IMR-90 (cell line): ENCODE measurements at regions not wholly inside any gene's neighbourhood (a gene's known extent, or its start where the extent isn't known, plus 50 kb on each side); places are given as distances from the start of the nearest gene placed in this dataset.

Source experiments
- ATAC-seq: fragments of 200-7000 bp; cut with Tn5 transposase; 2 replicates; pipeline ENCODE4 v1.9.1; 2020; ENCODE audit warnings: low read depth, mild to moderate bottlenecking, moderate library complexity
- BruUV-seq: library from RNA; stranded (reverse); fragments of 400-500 nt; replicated peaks from 2 replicates; lab custom pipeline; 2021; lab: Mats Ljungman, UMichigan
- CTCF ChIA-PET: fragments of 300-600 bp; formaldehyde crosslinking; extraction: SDS; loops from one replicate; lab custom pipeline; 2021; ENCODE audit warnings: antibody characterized with exemption; lab: Yijun Ruan, JAX
- POLR2A ChIA-PET: fragments of 300-600 bp; sonication (Branson Sonifier 250); formaldehyde crosslinking; loops from one replicate; lab custom pipeline; 2022; ENCODE audit warnings: antibody characterized with exemption; ENCODE audit not compliant: unreplicated experiment; lab: Charles Lee
- DNase-seq: peaks from one replicate; pipeline ENCODE4 v3.0.0; 2013
- H2AFZ ChIP-seq: replicated peaks from 2 replicates; pipeline ENCODE3; 2013; ENCODE audit warnings: low read length, mild to moderate bottlenecking; ENCODE audit not compliant: poor library complexity
- H2AK5ac ChIP-seq: 2 replicates; pipeline ENCODE4 v1.6.1; 2013; ENCODE audit warnings: low read depth, low read length, inconsistent platforms
- H2AK9ac ChIP-seq: replicated peaks from 2 replicates; pipeline ENCODE3; 2013; ENCODE audit warnings: mild to moderate bottlenecking, low read depth, low read length, moderate library complexity; ENCODE audit not compliant: poor library complexity
- H2BK120ac ChIP-seq: 2 replicates; pipeline ENCODE4 v1.6.1; 2013; ENCODE audit warnings: low read depth, low read length, inconsistent platforms
- H2BK15ac ChIP-seq: 3 replicates; pipeline ENCODE4 v1.6.1; 2013; ENCODE audit warnings: low read depth, low read length, inconsistent platforms
- H2BK20ac ChIP-seq: 2 replicates; pipeline ENCODE4 v1.6.1; 2013; ENCODE audit warnings: low read depth, mild to moderate bottlenecking, inconsistent platforms, low read length, moderate library complexity
- H2BK5ac ChIP-seq: 2 replicates; pipeline ENCODE4 v1.6.1; 2013; ENCODE audit warnings: mild to moderate bottlenecking, low read depth, low read length, inconsistent platforms; ENCODE audit not compliant: poor library complexity, severe bottlenecking
- H3K14ac ChIP-seq: replicated peaks from 2 replicates; pipeline ENCODE4 v1.6.1; 2013; ENCODE audit warnings: low read depth, low read length, inconsistent platforms
- H3K18ac ChIP-seq: 2 replicates; pipeline ENCODE4 v1.6.1; 2013; ENCODE audit warnings: low read depth, low read length, control low read depth
- H3K23ac ChIP-seq: 2 replicates; pipeline ENCODE4 v1.6.1; 2013; ENCODE audit warnings: low read depth, low read length, inconsistent platforms
- H3K27ac ChIP-seq: 2 replicates; pipeline ENCODE4 v1.5.1; 2013; ENCODE audit warnings: mild to moderate bottlenecking, control low read depth, low read length; ENCODE audit not compliant: insufficient read depth
- H3K27me3 ChIP-seq: 2 replicates; pipeline ENCODE4 v1.6.1; 2013; ENCODE audit warnings: low read length; ENCODE audit not compliant: control insufficient read depth, insufficient read depth
- H3K36me3 ChIP-seq: 2 replicates; pipeline ENCODE4 v1.6.1; 2013; ENCODE audit warnings: low read length, mixed read lengths; ENCODE audit not compliant: control insufficient read depth, insufficient read depth
- H3K4ac ChIP-seq: 2 replicates; pipeline ENCODE4 v1.6.1; 2013; ENCODE audit warnings: low read depth, low read length, inconsistent platforms
- H3K4me1 ChIP-seq: 2 replicates; pipeline ENCODE4 v1.6.1; 2013; ENCODE audit warnings: low read length, mixed read lengths; ENCODE audit not compliant: control insufficient read depth, insufficient read depth
- H3K4me2 ChIP-seq: 2 replicates; pipeline ENCODE4 v1.6.1; 2013; ENCODE audit warnings: low read depth, mild to moderate bottlenecking, control low read depth, low read length, moderate library complexity
- H3K4me3 ChIP-seq: 2 replicates; pipeline ENCODE4 v1.5.1; 2013; ENCODE audit warnings: low read depth, mild to moderate bottlenecking, control low read depth, low read length, moderate library complexity; ENCODE audit not compliant: insufficient read depth
- H3K56ac ChIP-seq: 2 replicates; pipeline ENCODE4 v1.6.1; 2013; ENCODE audit warnings: low read length, inconsistent platforms; ENCODE audit not compliant: insufficient read depth; ENCODE audit errors: extremely low read depth
- H3K79me1 ChIP-seq, 2 experiments: 2 replicates each; pipeline ENCODE4 v1.6.1; 2013; ENCODE audit warnings: low read length in 2 of 2, inconsistent platforms in 1 of 2, low read depth in 1 of 2
- H3K9ac ChIP-seq: 2 replicates; pipeline ENCODE4 v1.6.1; 2013; ENCODE audit warnings: low read depth, low read length, control low read depth
- H3K9me1 ChIP-seq: 2 replicates; pipeline ENCODE4 v1.6.1; 2013; ENCODE audit warnings: low read length, inconsistent platforms; ENCODE audit not compliant: insufficient read depth
- H3K9me3 ChIP-seq: 2 replicates; pipeline ENCODE4 v1.6.1; 2013; ENCODE audit warnings: low read length; ENCODE audit not compliant: control insufficient read depth, insufficient read depth
- H4K20me1 ChIP-seq: 2 replicates; pipeline ENCODE4 v1.6.1; 2013; ENCODE audit warnings: low read length, inconsistent platforms; ENCODE audit not compliant: insufficient read depth
- H4K5ac ChIP-seq: 2 replicates; pipeline ENCODE4 v1.6.1; 2013; ENCODE audit warnings: mild to moderate bottlenecking, low read depth, low read length, control low read depth
- H4K8ac ChIP-seq, 2 experiments: 2 replicates each; pipeline ENCODE4 v1.6.1; 2013; ENCODE audit warnings: low read depth in 2 of 2, low read length in 2 of 2, control low read depth in 1 of 2, inconsistent platforms in 1 of 2
- H4K91ac ChIP-seq: 2 replicates; pipeline ENCODE4 v1.6.1; 2013; ENCODE audit warnings: low read depth, low read length, inconsistent platforms; ENCODE audit not compliant: insufficient read depth
- BHLHE40 ChIP-seq: fragments of 150-350 bp; IDR thresholded peaks from 2 replicates; pipeline ENCODE4 v1.6.1; 2016; ENCODE audit warnings: mild to moderate bottlenecking, low read depth, low read length
- CEBPB ChIP-seq: IDR thresholded peaks from 2 replicates; pipeline ENCODE4 v1.6.1; 2012; ENCODE audit warnings: low read depth, low read length, improper control_type of control experiment
- CHD1 ChIP-seq: IDR thresholded peaks from 2 replicates; pipeline ENCODE4 v1.6.1; 2012; ENCODE audit warnings: low read depth, low read length, improper control_type of control experiment
- FOS ChIP-seq: fragments of 150-350 bp; IDR thresholded peaks from 2 replicates; pipeline ENCODE4 v1.6.1; 2016; ENCODE audit warnings: low read depth, low read length
- MAFK ChIP-seq: IDR thresholded peaks from 2 replicates; pipeline ENCODE4 v1.6.1; 2012; ENCODE audit warnings: low read depth, low read length, improper control_type of control experiment
- MAZ ChIP-seq: IDR thresholded peaks from 2 replicates; pipeline ENCODE4 v1.6.1; 2012; ENCODE audit warnings: low read depth, mild to moderate bottlenecking, low read length, improper control_type of control experiment, moderate library complexity, borderline replicate concordance
- NFE2L2 ChIP-seq: fragments of 150-350 bp; IDR thresholded peaks from 2 replicates; pipeline ENCODE4 v1.6.1; 2016; ENCODE audit warnings: low read depth, mild to moderate bottlenecking, low read length
- POLR2A ChIP-seq: IDR thresholded peaks from 2 replicates; pipeline ENCODE4 v1.6.1; 2012; ENCODE audit warnings: mild to moderate bottlenecking, low read depth, low read length
- RAD21 ChIP-seq: IDR thresholded peaks from 2 replicates; pipeline ENCODE4 v1.6.1; 2012; ENCODE audit warnings: low read length, improper control_type of control experiment
- RFX5 ChIP-seq: IDR thresholded peaks from 2 replicates; pipeline ENCODE4 v1.8.0; 2012; ENCODE audit warnings: low read depth, mild to moderate bottlenecking, low read length, moderate library complexity
- SMC3 ChIP-seq: fragments of 150-350 bp; IDR thresholded peaks from 2 replicates; pipeline ENCODE4 v1.6.1; 2016; ENCODE audit warnings: low read depth, mild to moderate bottlenecking, antibody characterized with exemption, low read length, moderate library complexity
- WGBS, 2 experiments: methylation state at CpG; one replicate each; pipeline versions ENCODE4 v1.1.5 to v1.1.7; 2013; ENCODE audit warnings: missing lambda C conversion rate in 2 of 2; ENCODE audit not compliant: insufficient read length in 1 of 2; ENCODE audit errors: extremely low coverage in 2 of 2; 5-methylcytosine and 5-hydroxymethylcytosine counted together
- dilution Hi-C: fragments of 300-500 bp; cut with HindIII; formaldehyde crosslinking; loops from one replicate; pipeline ENCODE4 v1.14.3; 2018; ENCODE audit warnings: low sequenced_read_pairs; ENCODE audit not compliant: unreplicated experiment
- in situ Hi-C: fragments of 300-500 bp; cut with MboI; formaldehyde crosslinking; loops from 3 replicates; pipeline ENCODE4 v1.14.3; 2019; ENCODE audit warnings: low sequenced_read_pairs, inconsistent platforms, mixed read lengths
- intact Hi-C: fragments of 100-400 bp; cut with micrococcal nuclease; formaldehyde crosslinking; loops from 2 replicates; pipeline ENCODE4 v1.10.0; 2022
- TF ChIP-seq, protein P1 (sequence below): fragments of 150-350 bp; IDR thresholded peaks from 2 replicates; pipeline ENCODE4 v1.6.1; 2016; ENCODE audit warnings: low read depth, mild to moderate bottlenecking, low read length, moderate library complexity, borderline replicate concordance
- TF ChIP-seq, protein P2 (sequence below): fragments of 150-350 bp; IDR thresholded peaks from 2 replicates; pipeline ENCODE4 v1.6.1; 2017; ENCODE audit warnings: mild to moderate bottlenecking, antibody characterized with exemption, low read length, low read depth
- TF ChIP-seq, protein P3 (sequence below): conservative IDR thresholded peaks from 2 replicates; pipeline ENCODE4 v1.5.1; 2012; ENCODE audit warnings: mild to moderate bottlenecking, low read depth, low read length, improper control_type of control experiment

DNA sequence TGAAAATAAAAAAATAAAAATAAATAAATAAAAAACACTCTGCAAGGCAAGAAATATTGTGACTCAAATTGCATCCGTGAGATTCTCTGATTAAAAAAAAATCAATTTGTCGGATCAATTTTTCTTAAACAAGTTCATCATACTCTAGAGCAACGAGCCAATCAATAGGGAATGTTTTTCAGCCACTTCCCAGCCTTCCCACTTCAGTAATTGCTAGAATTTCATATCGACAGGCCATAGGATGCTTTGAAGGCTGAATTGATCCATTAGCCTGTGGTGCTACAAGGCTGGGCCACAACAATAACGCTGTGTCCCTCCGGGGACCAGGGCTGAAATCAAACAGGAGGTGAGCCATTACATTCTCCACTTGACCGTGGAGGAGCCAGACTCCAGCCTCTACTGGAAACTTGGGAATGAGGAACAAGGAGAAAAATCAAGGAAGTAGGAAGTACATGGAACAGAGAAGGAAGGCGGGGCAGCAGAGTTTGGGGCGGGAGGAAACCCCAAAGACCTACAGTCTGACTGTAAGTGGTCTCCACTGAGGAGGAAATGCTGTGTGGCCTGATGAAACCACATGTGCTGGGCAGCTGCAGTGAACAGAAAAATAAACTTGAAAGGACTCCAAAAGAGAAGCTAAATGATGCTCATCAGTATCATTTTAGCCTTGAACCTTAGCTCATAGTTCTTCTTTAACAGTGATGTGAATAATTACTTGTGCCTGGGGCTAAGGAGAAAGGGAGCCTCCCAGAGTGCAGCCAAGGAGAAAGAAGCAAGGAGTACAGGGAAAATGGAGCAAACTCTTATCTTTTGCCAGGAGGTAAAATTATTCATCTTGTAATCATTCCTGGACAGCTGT is 308.6 kb downstream of the TLE1 start:
- 93% methylated on average over 6 of the region's 9 CpGs; no CpG with 5 or more reads in 1 of the 2 experiments for WGBS, 2 experiments
- CTCF ChIA-PET: no interaction called here

More for the DNA sequence above, 308.6 kb downstream of the TLE1 start:
- Histone ChIP-seq H3K9ac (no peak overlapping the region), H3K27me3 (no peaks in the 10 kb centered on the region), H4K91ac (no peak overlapping the region), H4K20me1 (no peaks in the 10 kb centered on the region), H2BK120ac (no peak overlapping the region), H3K27ac (no peak overlapping the region), H2AK5ac (no peak overlapping the region), H3K18ac (no peak overlapping the region), H3K4me3 (no peak overlapping the region), H3K4me2 (no peak overlapping the region), H3K4me1 (no peaks in the 10 kb centered on the region; the same call in 1 of the 2 replicates), H4K5ac (no peak overlapping the region), H4K8ac (no peak overlapping the region), H3K56ac (no peak overlapping the region), H2BK20ac (no peak overlapping the region), H3K9me1 (no peaks in the 10 kb centered on the region), H2BK5ac (no peak overlapping the region), H3K36me3 (no peaks in the 10 kb centered on the region), H3K4ac (no peak overlapping the region), H2BK15ac (no peak overlapping the region), H3K14ac (no peak overlapping the region), H3K23ac (no peak overlapping the region), H2AFZ (peak overlapping the region; percentile 4), H3K79me1 (no peaks in the 10 kb centered on the region), H2AK9ac (no peak overlapping the region), H3K9me3 (no peaks in the 10 kb centered on the region)
- no TSS peak for BruUV-seq
- in situ Hi-C loops: no loop called here
- ATAC-seq (no peak), DNase-seq (no peak)
- intact Hi-C loops: no loop called here
- TF ChIP-seq POLR2A: no peak
- TF ChIP-seq, protein P1, sequence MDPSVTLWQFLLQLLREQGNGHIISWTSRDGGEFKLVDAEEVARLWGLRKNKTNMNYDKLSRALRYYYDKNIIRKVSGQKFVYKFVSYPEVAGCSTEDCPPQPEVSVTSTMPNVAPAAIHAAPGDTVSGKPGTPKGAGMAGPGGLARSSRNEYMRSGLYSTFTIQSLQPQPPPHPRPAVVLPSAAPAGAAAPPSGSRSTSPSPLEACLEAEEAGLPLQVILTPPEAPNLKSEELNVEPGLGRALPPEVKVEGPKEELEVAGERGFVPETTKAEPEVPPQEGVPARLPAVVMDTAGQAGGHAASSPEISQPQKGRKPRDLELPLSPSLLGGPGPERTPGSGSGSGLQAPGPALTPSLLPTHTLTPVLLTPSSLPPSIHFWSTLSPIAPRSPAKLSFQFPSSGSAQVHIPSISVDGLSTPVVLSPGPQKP: no peak
- TF ChIP-seq MAZ: no peak
- TF ChIP-seq BHLHE40: no peak
- TF ChIP-seq MAFK: no peak
- TF ChIP-seq NFE2L2: no peak
- TF ChIP-seq RFX5: no peak
- TF ChIP-seq, protein P2, sequence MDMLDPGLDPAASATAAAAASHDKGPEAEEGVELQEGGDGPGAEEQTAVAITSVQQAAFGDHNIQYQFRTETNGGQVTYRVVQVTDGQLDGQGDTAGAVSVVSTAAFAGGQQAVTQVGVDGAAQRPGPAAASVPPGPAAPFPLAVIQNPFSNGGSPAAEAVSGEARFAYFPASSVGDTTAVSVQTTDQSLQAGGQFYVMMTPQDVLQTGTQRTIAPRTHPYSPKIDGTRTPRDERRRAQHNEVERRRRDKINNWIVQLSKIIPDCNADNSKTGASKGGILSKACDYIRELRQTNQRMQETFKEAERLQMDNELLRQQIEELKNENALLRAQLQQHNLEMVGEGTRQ: no peak
- TF ChIP-seq RAD21: no peak
- no peak for TF ChIP-seq CEBPB
- TF ChIP-seq CHD1: no peak
- TF ChIP-seq, protein P3, sequence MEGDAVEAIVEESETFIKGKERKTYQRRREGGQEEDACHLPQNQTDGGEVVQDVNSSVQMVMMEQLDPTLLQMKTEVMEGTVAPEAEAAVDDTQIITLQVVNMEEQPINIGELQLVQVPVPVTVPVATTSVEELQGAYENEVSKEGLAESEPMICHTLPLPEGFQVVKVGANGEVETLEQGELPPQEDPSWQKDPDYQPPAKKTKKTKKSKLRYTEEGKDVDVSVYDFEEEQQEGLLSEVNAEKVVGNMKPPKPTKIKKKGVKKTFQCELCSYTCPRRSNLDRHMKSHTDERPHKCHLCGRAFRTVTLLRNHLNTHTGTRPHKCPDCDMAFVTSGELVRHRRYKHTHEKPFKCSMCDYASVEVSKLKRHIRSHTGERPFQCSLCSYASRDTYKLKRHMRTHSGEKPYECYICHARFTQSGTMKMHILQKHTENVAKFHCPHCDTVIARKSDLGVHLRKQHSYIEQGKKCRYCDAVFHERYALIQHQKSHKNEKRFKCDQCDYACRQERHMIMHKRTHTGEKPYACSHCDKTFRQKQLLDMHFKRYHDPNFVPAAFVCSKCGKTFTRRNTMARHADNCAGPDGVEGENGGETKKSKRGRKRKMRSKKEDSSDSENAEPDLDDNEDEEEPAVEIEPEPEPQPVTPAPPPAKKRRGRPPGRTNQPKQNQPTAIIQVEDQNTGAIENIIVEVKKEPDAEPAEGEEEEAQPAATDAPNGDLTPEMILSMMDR: no peak
- TF ChIP-seq SMC3: no peak
- TF ChIP-seq FOS: no peak
- POLR2A ChIA-PET: no interaction called here
- dilution Hi-C loops: no loop called here
